ENCODE measurements at regions not wholly inside any gene's neighbourhood (a gene's known extent, or its start where the extent isn't known, plus 50 kb on each side); places are given as distances from the start of the nearest gene placed in this dataset.

DNA sequence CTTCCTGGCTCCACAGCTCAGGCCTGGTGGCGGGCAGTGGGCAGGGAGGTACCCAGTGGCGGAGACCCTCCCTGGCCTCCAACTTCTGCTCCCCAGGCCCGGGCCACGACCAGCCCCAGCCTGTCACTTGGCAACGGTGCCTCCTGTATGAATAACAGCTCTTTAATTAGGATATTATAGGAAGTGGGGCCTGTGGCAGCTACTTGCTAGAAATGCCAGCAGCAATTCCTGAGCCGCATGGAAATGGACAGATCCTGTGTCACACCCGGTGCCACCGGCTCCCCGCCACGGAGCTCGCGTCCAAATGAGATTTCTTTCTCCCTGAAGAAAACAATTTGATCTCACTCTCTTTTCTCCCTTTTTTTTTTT lies 104.5 kb downstream of the CHST1 start:
- no peaks in the 10 kb centered on the region for H3K9me3 Mint-ChIP-seq (ENCODE audit: unreplicated experiment)
- peaks cover 28% of the 10 kb centered on the region for H3K27me3 Mint-ChIP-seq (ENCODE audit: insufficient read depth, unreplicated experiment)
- H3K36me3 ChIP-seq (ENCODE audit: control insufficient read depth, insufficient read depth, low read length): no peaks in the 10 kb centered on the region; the same call in 1 of the 2 replicates
- H3K4me1 Mint-ChIP-seq (ENCODE audit: low read depth, unreplicated experiment): peaks cover 9% of the 10 kb centered on the region
- intact Hi-C loops (cut with micrococcal nuclease; ENCODE audit: unreplicated experiment): loop anchor here (2.0 kb wide), 1 partner anchor 28 kb away; no protein-coding TSS in a partner anchor
- no peaks in the 10 kb centered on the region for H3K36me3 Mint-ChIP-seq (ENCODE audit: insufficient read depth, unreplicated experiment)
- no peak overlapping the region for H3K27ac Mint-ChIP-seq (ENCODE audit: unreplicated experiment)
- CTCF ChIA-PET: interaction anchor here (0.8 kb wide), 1 partner anchor 211 kb away, joined by 3 read pairs; no protein-coding TSS in a partner anchor
- H3K4me3 ChIP-seq (ENCODE audit: low read depth, low read length): no peak overlapping the region
- POLR2A ChIA-PET: no interaction called here
- BruUV-seq (replicated peaks): no TSS peak
- H3K27me3 ChIP-seq (replicated peaks; ENCODE audit: control insufficient read depth, insufficient read depth, low read length): no peaks in the 10 kb centered on the region; the same call in 1 of the 2 replicates
- no peak for DNase-seq
- H3K9me3 ChIP-seq: no peaks in the 10 kb centered on the region
- H3K4me3 Mint-ChIP-seq (ENCODE audit: unreplicated experiment): no peak overlapping the region
- H3K4me1 ChIP-seq: no peaks in the 10 kb centered on the region
- TF ChIP-seq, protein P1, sequence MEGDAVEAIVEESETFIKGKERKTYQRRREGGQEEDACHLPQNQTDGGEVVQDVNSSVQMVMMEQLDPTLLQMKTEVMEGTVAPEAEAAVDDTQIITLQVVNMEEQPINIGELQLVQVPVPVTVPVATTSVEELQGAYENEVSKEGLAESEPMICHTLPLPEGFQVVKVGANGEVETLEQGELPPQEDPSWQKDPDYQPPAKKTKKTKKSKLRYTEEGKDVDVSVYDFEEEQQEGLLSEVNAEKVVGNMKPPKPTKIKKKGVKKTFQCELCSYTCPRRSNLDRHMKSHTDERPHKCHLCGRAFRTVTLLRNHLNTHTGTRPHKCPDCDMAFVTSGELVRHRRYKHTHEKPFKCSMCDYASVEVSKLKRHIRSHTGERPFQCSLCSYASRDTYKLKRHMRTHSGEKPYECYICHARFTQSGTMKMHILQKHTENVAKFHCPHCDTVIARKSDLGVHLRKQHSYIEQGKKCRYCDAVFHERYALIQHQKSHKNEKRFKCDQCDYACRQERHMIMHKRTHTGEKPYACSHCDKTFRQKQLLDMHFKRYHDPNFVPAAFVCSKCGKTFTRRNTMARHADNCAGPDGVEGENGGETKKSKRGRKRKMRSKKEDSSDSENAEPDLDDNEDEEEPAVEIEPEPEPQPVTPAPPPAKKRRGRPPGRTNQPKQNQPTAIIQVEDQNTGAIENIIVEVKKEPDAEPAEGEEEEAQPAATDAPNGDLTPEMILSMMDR (IDR thresholded peaks at IDR 0.05; ENCODE audit: insufficient read depth in 1 of 2, low read depth in 1 of 2, low read length in 1 of 2, severe bottlenecking in 1 of 2, unreplicated experiment in 1 of 2): no peak

- Mint-ChIP-seq H3K27me3 (ENCODE audit: insufficient read depth, unreplicated experiment) (peaks cover 29% of the 10 kb centered on the region), H3K9me3 (ENCODE audit: unreplicated experiment) (no peaks in the 10 kb centered on the region), H3K27ac (ENCODE audit: unreplicated experiment) (no peak overlapping the region), H3K4me3 (ENCODE audit: unreplicated experiment) (no peak overlapping the region), H3K36me3 (ENCODE audit: insufficient read depth, unreplicated experiment) (no peaks in the 10 kb centered on the region), H3K4me1 (ENCODE audit: low read depth, unreplicated experiment) (peaks cover 9% of the 10 kb centered on the region)
- BruUV-seq (replicated peaks): no TSS peak
- no peaks in the 10 kb centered on the region; the same call in 1 of the 2 replicates for H3K36me3 ChIP-seq (ENCODE audit: control insufficient read depth, insufficient read depth, low read length)
- POLR2A ChIA-PET: no interaction called here
- CTCF ChIA-PET: interaction anchor here (0.6 to 0.8 kb wide), 2 partner anchors 96 to 211 kb away, joined by 3 to 4 read pairs; no protein-coding TSS in a partner anchor
- TF ChIP-seq, protein P1 (IDR thresholded peaks at IDR 0.05; ENCODE audit: insufficient read depth in 1 of 2, low read depth in 1 of 2, low read length in 1 of 2, severe bottlenecking in 1 of 2, unreplicated experiment in 1 of 2): no peak
- H3K4me3 ChIP-seq (ENCODE audit: low read depth, low read length): no peak overlapping the region
- no peaks in the 10 kb centered on the region for H3K4me1 ChIP-seq
- H3K27me3 ChIP-seq (replicated peaks; ENCODE audit: control insufficient read depth, insufficient read depth, low read length): no peaks in the 10 kb centered on the region; the same call in 1 of the 2 replicates
- no peaks in the 10 kb centered on the region for H3K9me3 ChIP-seq
- intact Hi-C loops (cut with micrococcal nuclease; ENCODE audit: unreplicated experiment): loop anchor here (2.0 kb wide), 1 partner anchor 28 kb away; no protein-coding TSS in a partner anchor
- DNase-seq: no peak
Measured at GRCh38 chr11:45560155-45560912, 105.1 kb downstream of the CHST1 start.

DNA sequence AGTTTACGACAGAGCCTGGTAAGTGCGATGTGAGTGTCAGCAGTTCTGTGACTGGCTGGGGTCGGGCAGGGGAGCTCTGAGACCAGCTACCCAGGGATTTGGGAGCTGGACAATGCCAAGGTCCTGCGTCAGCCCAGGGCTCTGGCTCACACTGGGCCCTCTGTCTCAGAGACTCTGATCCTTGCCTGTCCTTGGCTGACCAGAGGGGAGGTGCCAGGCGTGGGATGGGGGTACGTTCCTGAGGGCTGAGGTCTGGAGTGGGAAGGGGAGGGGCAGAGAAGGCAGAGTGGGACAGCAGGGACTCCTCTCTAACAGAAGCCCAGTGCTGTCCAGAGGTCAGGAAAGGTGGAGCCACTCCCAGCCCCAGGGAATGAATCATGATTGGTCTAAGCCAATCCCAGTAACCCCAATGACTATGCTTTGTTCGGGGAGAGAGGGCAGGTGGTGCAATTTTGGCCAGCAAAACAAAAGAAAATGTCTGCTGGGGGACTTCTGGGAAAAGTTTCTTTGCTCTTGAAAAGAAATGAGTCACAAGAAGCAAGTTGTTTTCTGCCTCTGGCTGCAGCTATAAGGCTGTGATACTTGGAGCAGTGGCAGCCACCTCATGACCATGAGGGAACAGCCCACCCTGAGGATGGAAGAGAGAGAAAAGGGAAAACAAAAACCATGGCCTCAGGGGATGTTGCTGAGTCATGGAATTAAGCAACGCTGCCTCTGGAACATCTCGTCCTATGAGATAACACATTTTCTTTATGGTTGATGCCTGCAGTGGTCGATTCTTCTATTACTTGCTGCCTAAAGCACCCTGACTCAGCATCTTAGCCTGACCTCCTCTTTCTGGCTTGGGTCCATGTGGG lies 108.3 kb downstream of the CHST1 start:
- Mint-ChIP-seq H3K9me3 (ENCODE audit: unreplicated experiment) (no peaks in the 10 kb centered on the region), H3K27me3 (ENCODE audit: insufficient read depth, unreplicated experiment) (peaks cover 21% of the 10 kb centered on the region), H3K4me1 (ENCODE audit: low read depth, unreplicated experiment) (peaks cover 9% of the 10 kb centered on the region), H3K36me3 (ENCODE audit: insufficient read depth, unreplicated experiment) (no peaks in the 10 kb centered on the region), H3K27ac (ENCODE audit: unreplicated experiment) (peak overlapping the region; percentile 27), H3K4me3 (ENCODE audit: unreplicated experiment) (no peak overlapping the region)
- no TSS peak for BruUV-seq (replicated peaks)
- Histone ChIP-seq H3K4me3 (ENCODE audit: low read depth, low read length) (no peak overlapping the region), H3K27me3 (replicated peaks; ENCODE audit: control insufficient read depth, insufficient read depth, low read length) (no peaks in the 10 kb centered on the region; the same call in 1 of the 2 replicates), H3K4me1 (no peaks in the 10 kb centered on the region), H3K36me3 (ENCODE audit: control insufficient read depth, insufficient read depth, low read length) (no peaks in the 10 kb centered on the region; the same call in 1 of the 2 replicates), H3K9me3 (no peaks in the 10 kb centered on the region)
- intact Hi-C loops (cut with micrococcal nuclease; ENCODE audit: unreplicated experiment): no loop called here
- TF ChIP-seq, protein P1 (IDR thresholded peaks at IDR 0.05; ENCODE audit: insufficient read depth in 1 of 2, low read depth in 1 of 2, low read length in 1 of 2, severe bottlenecking in 1 of 2, unreplicated experiment in 1 of 2): no peak
- CTCF ChIA-PET: no interaction called here
- no peak for DNase-seq
- POLR2A ChIA-PET: no interaction called here

Measured in Caco-2 (cell line).